HG02884 (cell line): ENCODE measurements at regions not wholly inside any gene's neighbourhood (a gene's known extent, or its start where the extent isn't known, plus 50 kb on each side); places are given as distances from the start of the nearest gene placed in this dataset.
"Not testable (repeated sequence)": the region's sequence is repeated elsewhere in the genome, so short reads cannot be mapped to it uniquely, and the experiment has no call there.

Experiments used
- ATAC-seq: cut with Tn5 transposase; IDR thresholded peaks from one replicate; pipeline ENCODE4 v1.9.1; 2021; ENCODE audit warnings: mild to moderate bottlenecking, moderate library complexity; ENCODE audit not compliant: unreplicated experiment

GRCh38 chr12:124373701-124374100 lies 78.8 kb downstream of the RFLNA start:
- not testable (repeated sequence) for ATAC-seq

DNA sequence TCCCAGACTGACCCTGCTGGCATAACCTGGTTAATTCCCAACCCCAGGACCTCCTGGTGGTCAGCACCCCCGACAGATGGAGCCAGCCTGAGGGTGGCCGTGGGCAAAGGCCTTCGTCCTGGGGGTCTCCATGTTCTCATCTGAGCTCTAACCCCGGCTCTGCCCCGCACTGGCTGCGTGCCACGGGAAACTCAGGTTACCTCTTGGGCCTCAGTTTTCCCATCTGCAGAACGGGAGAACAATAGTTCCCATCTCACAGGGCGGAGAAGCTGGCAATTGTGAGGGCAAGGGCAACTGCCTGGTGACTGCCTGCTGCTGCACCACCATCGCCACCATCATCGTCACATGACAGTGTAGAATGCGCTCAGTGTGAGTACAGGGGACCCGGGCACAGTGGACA lies 77.9 kb downstream of the RFLNA start:
- ATAC-seq, result no peak

DNA sequence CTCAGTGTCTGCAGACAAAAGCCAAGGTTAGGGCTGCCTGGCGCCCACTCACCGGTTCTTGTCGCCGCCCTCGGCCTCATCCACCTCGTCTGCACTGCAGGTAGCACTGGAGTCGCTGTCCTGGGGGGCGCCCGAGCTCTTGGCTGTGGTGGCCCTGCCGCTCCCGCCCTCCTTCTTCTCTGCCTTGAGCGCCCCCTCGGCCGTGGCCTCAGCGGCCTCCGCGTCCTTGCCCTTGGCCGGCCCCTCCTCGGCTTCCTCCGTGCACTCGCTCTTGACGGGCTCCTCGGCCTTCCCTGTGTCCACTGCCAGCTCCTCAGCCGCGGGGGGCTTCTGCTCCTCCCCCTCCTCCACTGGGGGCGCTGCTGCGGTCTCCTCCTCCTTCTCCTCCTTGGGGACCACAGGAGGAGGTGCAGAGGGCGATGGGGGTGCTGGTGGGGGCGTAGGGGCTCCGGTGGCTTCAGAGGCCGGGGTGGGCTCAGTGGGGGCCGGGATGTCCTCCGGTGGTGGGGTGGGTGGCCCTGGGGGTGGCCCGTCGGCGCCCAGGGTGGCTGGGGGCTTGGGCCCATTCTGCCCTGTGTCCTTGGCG lies 77.2 kb downstream of the RFLNA start:
- no peak for ATAC-seq

- no peak for ATAC-seq
Measured at GRCh38 chr12:124371366-124371765, 76.5 kb downstream of the RFLNA start.

GRCh38 chr12:124370851-124371250 lies 76.0 kb downstream of the RFLNA start:
- ATAC-seq, result no peak

DNA sequence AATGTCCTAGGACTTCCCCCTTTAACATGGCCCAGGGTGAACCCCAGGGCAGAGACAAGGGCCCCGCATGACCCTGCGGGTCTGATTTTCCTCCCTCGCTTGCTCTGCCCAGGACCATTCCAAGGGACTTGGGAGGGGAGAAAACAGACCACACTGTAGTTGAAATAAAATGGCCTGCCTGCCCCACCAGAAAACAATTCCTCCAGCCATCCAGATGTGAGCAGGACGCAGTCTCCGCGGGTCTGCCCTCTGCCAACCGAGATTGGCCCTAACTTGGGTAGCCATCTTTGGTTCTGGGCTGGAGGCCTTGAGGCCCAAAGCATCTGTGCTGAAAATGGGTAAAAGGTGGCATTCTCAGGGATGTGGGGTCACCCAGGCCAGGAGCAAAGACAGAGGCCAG lies 75.5 kb downstream of the RFLNA start:
- ATAC-seq, result no peak

DNA sequence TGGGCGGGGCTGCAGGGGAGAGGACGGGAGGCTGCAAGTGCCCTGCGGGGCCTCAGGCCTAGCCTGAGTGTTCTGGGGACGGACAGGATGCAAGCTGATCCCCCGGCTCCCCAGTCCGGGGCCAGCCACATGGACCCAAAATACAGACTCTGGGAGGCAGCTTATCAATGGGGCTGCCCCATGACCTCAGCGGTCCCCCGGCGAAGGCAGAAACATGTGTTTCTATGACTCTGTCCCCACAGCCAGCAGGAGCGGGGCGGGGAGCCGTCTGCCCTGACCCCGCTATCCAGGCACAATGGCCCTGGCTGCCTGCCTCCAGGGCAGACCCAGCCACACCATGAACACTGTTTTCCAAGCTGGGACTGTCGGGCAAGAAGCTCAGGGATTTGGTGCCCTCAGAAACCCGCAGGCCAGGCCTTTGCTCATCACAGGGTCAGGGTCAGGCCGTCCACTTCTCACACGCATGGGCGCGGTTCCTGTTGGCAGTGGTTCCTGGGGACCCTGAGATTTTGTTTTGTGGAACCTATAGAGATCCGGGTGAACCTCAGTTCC lies 75.0 kb downstream of the RFLNA start:
- no peak for ATAC-seq

DNA sequence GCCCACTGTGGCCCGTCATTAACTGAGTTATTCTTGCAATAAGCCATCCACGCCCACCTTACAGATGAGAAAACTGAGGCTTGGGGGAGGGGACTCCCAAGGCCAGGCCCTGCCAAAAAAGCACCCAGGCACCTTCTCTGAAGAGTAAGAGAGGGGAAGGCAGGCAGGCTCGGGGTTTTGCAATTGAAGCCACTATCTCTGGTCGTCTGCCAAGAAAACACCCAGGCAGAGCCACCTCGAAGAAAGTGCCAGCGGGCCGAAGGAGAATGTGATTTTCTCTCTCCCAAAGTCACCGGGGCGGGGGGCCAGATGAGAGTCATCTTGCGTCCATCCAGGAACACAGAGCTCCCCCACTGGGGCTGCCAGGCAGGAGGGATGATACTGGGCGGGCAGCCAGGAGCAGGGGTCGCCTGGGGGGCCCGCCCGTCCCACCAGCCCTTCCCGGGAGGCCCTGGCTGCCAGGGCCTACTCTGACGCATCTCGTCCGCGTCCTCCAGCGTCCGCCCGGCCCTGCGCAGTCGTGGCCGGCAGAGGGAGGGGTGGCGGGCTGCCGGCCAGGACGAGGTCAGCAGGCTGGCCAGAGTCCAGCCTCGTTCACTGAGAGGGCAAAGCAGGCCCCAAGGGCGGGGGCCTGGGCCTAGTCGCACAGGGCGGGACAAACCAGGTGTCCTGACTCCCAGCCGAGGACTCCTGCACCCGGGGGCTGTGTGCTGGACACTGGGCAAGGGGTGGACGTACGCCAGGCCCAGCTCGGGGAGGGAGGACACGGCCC lies 74.3 kb downstream of the RFLNA start:
- no peak for ATAC-seq

GRCh38 chr12:124368421-124369032 lies 73.6 kb downstream of the RFLNA start:
- no peak for ATAC-seq

DNA sequence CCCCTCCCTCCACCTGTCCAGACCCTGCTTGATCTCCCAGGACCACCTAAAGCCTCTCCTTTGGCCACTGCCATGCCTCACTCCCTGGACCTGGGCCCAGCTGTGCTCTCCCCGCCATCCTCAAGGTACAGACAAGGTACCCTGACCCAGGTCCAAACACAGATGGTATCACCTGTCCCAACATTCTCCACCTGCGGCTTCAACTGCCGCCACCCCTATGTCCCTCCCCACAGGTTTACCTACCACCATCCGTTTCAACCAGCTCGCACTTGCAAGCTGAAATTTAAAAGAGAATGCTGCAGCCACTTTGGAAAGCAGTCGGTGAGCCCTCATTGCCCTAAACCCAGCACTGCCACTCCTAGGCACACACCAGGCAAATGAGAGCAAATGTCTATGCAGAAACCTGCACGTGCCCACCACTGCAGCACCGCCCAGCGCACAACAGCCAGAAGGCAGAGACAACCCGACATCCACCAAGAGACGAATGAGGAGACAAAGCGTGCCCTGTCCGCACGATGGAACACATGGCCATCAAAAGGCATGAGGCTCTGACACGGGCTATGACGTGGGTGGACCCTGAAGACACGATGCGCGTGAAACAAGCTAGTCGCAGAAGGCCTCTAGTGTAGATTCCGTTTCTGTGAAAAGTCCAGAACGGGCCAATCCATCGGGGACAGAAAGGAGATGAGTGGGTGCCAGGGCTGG lies 71.0 kb downstream of the RFLNA start:
- ATAC-seq, result no peak
